NOMO-1 treated with DMSO at 0.1 percent for 48 hours (cell line): ENCODE measurements at regions not wholly inside any gene's neighbourhood (a gene's known extent, or its start where the extent isn't known, plus 50 kb on each side); places are given as distances from the start of the nearest gene placed in this dataset.
"Not testable (repeated sequence)": the region's sequence is repeated elsewhere in the genome, so short reads cannot be mapped to it uniquely, and the experiment has no call there.

Experiments
- DNase-seq: peaks from one replicate; lab custom pipeline; 2025; ENCODE audit not compliant: unreplicated experiment; lab: John Stamatoyannopoulos, UW

- DNase-seq = not testable (repeated sequence)
Measured at GRCh38 chr3:163498842-163499735, 1579.2 kb downstream of the SI start.

GRCh38 chr3:163491714-163492113, 1586.6 kb downstream of the SI start:
- DNase-seq = no peak

GRCh38 chr3:163490119-163490518, 1588.2 kb downstream of the SI start:
- DNase-seq = peak; percentile 30

- DNase-seq = no peak
Measured at GRCh38 chr3:163482695-163483094, 1595.6 kb downstream of the SI start.

- no peak for DNase-seq
Measured at GRCh38 chr3:163481738-163482137, 1596.6 kb downstream of the SI start.

- no peak for DNase-seq
Measured at GRCh38 chr3:163476179-163476578, 1602.1 kb downstream of the SI start.

- no peak for DNase-seq
Measured at GRCh38 chr3:163474766-163475165, 1603.5 kb downstream of the SI start.

GRCh38 chr3:163468531-163469335, 1609.6 kb downstream of the SI start:
- no peak for DNase-seq

GRCh38 chr3:163462446-163462845, 1615.8 kb downstream of the SI start:
- DNase-seq = no peak

- no peak for DNase-seq
Measured at GRCh38 chr3:163450698-163451097, 1627.6 kb downstream of the SI start.

- no peak for DNase-seq
Measured at GRCh38 chr3:163438760-163439159, 1639.5 kb downstream of the SI start.

GRCh38 chr3:163422671-163423070, 1655.6 kb downstream of the SI start:
- DNase-seq = no peak

- DNase-seq = no peak
Measured at GRCh38 chr3:163391407-163392181, 1686.7 kb downstream of the SI start.

- peak; percentile 9 for DNase-seq
Measured at GRCh38 chr3:163384383-163384782, 1693.9 kb downstream of the SI start.

- no peak for DNase-seq
Measured at GRCh38 chr3:163382183-163382582, 1696.1 kb downstream of the SI start.

- DNase-seq = no peak
Measured at GRCh38 chr3:163368168-163368567, 1710.1 kb downstream of the SI start.

- DNase-seq = no peak
Measured at GRCh38 chr3:163364717-163365116, 1713.6 kb downstream of the SI start.

GRCh38 chr3:163362151-163362550, 1716.1 kb downstream of the SI start:
- DNase-seq = no peak

GRCh38 chr3:163361357-163361878, 1716.9 kb downstream of the SI start:
- not testable (repeated sequence) for DNase-seq

- no peak for DNase-seq
Measured at GRCh38 chr3:163347944-163348343, 1730.4 kb downstream of the SI start.

- DNase-seq = no peak
Measured at GRCh38 chr3:163335429-163335828, 1742.9 kb downstream of the SI start.
